HL-60/S4 (cell line): ENCODE measurements at regions not wholly inside any gene's neighbourhood (a gene's known extent, or its start where the extent isn't known, plus 50 kb on each side); places are given as distances from the start of the nearest gene placed in this dataset.
"Not testable (repeated sequence)": the region's sequence is repeated elsewhere in the genome, so short reads cannot be mapped to it uniquely, and the experiment has no call there.

Experiments used
- in situ Hi-C: fragments of 300-500 bp; cut with MboI; formaldehyde crosslinking; loops from 2 replicates; pipeline ENCODE4 v1.14.3; 2022; ENCODE audit warnings: low sequenced_read_pairs

GRCh38 chr11:42802201-42802899 is 509.4 kb upstream of the API5 start:
- in situ Hi-C loops = no loop called here

GRCh38 chr11:42806191-42806590 is 505.6 kb upstream of the API5 start:
- in situ Hi-C loops = no loop called here

DNA sequence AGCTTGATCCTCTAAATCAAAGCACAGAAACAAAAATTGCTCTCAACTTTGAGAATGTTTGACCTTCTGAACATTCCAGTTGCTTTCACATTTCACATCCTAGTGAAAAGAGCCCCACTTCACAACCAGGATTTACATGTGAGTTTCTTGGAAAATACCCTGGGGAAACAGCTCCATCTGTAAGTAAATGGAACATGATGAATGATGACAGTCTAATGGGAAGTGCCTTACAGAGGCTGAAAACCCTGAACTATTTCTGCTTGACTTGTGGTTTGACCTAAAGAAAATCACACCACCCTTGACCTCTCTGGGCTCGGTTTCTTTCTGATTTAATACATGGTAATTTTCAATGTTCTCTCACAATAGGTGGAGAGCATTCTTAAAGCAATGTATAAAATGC is 499.4 kb upstream of the API5 start:
- in situ Hi-C loops = no loop called here

DNA sequence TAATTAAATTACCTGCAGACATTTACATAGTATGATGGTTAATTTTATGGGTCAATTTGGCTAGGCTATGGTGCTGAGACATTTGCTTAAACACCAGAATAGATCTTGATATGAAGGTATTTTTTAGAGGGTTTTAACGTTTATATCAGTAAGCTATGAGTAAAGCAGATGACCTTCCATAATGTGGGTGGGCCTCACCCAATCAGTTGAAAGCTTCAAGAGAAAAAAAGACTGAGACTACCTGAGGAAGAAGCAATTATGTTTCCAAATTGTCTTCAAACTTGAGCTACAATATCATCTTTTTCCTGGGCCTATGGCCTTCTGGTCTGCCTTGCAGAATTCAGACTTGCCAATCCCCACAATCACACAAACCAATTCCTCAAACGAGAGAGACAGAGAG is 498.8 kb upstream of the API5 start:
- in situ Hi-C loops = no loop called here

DNA sequence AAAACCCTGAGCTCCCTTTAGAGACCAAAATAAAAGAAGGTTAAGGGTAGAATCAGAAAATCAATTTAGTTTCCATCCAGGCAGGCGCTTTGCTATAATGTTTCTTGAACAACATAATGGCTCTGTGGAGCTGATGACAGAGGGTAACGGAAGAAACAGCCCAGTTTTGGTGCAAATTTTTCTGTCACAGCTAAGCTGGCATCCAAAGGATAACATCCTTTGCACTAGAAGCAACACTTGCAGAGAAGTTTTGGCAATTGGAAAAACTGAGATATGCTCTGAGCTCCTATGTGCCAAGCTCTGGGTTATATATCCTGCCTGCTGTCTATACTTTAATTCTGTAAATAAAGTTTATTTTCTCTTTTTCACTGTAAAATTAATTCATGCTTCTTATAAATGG is 495.3 kb upstream of the API5 start:
- in situ Hi-C loops = no loop called here

DNA sequence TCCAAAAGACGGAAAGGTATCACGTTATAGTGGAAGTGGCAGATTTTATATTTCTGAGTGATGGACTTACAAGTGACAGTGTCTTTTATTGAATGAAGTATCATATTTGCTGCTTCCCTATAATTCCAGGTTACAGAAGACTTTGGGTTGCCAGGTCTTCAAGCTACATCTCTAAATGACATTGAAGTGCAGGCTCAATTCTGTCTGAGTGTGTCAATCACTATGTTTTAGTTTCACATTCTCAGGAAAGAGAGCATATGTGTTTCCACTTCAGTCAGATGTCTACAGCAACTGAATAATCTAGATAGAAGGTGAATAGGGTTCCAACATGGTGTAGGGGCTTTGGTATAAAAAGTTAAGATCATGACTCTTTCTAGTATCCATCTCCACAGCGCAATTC is 492.7 kb upstream of the API5 start:
- in situ Hi-C loops = no loop called here

DNA sequence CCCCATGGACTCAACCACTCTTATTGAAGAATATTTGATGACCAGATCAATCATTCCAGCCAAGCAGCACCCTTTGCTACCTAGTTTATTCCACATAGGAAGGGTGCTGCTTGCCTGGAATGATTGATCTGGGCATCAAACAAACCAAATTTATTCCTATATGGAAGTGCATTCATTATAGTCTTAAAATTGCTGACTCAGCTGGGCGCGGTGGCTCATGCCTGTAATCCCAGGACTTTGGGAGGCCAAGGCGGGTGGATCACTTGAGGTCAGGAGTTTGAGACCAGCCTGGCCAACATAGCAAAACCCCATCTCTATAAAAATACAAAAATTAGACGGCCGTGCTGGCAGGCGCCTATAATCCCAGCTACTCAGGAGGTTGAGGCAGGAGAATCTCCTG is 489.6 kb upstream of the API5 start:
- in situ Hi-C loops = not testable (repeated sequence)

- in situ Hi-C loops = no loop called here
Measured at GRCh38 chr11:42823546-42823945, 488.2 kb upstream of the API5 start.

DNA sequence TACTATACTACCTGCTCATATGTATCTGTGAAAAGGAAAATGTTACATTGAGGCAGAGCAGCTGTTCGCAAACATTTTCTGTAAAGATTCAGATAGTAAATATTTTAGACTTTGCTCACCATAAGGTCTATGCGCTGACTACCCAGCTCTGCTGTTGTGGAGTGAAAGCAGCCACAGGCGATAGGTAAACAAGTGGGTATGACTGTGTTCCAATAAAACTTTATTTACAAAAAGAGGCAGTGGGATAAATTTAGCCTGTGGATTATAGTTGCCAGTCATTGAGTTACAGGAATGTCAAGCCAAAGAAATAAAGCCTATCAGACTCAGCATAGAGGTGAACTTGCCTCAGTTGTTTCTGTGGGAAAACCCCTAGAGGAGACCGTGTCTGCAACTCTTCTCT is 487.7 kb upstream of the API5 start:
- in situ Hi-C loops = no loop called here

- in situ Hi-C loops = no loop called here
Measured at GRCh38 chr11:42825598-42825997, 486.2 kb upstream of the API5 start.

DNA sequence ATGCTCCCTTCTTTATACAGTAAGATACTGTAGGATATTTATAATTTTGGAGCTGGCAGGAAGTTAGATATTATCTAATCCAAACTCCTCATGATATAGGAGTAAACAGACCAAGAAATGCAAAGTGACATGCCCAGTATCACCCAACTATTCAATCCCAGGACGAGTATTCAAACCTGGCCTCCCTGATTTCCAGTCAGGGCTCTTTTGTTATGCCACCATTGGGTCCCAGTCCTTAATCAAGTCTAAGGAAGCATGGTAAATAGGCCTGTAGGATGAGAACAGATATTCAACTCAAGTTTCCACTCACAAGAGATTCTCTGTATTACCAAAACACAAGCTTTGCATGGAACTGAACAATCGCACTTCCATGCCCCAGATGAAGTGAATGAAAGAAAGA is 484.0 kb upstream of the API5 start:
- in situ Hi-C loops = no loop called here

GRCh38 chr11:42837994-42838393 is 473.8 kb upstream of the API5 start:
- in situ Hi-C loops = no loop called here

DNA sequence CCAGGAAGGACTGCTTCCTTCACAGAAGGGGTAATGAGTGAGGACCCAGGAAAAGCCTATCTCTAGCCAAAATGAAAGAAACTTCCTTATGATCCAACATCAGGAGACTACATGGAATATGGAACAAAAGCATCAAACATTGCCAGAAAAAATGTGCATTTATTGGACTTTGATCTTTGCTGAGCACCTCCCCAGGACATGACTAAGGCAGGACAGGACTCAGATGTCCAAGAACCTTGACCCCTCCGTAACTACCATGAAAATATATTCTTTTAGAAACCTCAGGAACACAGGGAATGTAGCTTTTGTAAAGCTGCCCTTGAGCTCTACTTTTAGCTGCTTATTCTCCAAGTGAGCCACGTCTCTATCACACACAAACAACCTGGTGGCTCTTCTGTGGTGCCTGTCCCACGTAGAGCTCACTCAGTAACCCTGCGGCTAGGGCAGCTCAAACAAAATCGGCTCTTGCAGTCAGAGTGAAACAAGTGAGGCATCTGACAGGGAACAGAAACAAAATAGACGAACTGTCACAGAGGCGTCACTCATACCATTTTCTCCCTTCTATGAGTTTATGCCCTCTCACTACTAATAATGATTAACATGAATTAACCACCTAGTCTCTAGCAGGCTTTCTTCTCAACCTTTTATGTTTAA is 471.5 kb upstream of the API5 start:
- in situ Hi-C loops = no loop called here

- in situ Hi-C loops = no loop called here
Measured at GRCh38 chr11:42840860-42841259, 470.9 kb upstream of the API5 start.

DNA sequence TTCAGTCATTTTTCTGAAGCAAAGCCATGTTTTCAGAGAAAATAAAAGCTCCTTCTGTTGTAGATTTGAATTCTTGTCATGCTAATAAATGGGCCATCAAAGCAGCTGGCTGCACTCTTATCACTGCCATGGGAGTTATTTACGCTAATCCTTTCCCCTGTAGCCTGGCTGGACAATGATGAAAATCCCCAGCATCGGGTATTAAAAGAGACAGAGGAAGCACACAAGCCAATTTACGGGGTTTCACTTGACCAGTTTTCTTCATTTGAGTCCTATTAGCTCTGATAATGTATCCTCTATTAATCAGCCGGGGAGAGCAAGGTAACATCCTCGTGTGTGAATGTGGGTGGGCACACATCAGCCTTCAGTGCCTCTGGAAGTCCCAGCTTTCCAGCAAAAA is 470.2 kb upstream of the API5 start:
- in situ Hi-C loops = no loop called here

GRCh38 chr11:42849362-42849761 is 462.4 kb upstream of the API5 start:
- in situ Hi-C loops = no loop called here

DNA sequence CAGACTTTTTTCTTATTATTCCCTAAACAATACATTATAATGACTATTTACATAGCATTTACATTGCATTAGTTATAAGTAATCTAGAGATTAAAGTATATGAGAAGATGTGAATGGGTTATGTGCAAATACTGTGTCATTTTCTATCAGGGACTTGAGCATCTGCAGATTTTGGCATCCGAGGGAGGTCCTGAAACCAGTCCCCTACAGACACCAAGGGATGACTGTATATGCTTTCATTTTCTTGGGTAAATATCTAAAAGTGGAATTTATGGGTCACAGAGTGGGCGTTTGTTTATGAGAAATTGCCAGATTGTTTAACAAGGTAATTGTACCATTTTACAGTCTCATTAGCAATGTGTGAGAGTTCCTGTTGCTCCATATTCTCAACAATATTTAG is 454.5 kb upstream of the API5 start:
- in situ Hi-C loops = no loop called here

DNA sequence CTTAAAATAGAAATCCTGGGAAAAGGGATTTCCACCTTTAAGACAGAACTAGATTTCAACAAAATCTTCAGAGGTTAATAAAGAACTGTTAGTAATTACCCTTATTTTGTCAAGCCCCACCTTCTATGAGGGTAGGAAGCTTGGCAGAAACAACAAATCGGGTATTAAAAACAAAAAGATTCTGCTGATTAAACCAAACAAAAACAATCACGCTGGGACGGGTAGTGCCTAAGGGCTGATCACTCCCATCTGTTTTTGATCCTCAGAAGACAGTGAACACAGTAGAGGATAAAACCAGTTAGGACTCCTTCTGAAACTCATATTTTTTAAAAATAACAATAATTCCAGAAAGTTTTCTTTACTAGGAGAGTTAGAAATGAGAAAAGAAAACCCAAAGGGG is 441.3 kb upstream of the API5 start:
- in situ Hi-C loops = no loop called here

GRCh38 chr11:42873800-42874405 is 437.9 kb upstream of the API5 start:
- in situ Hi-C loops = not testable (repeated sequence)

GRCh38 chr11:42881335-42881734 is 430.5 kb upstream of the API5 start:
- in situ Hi-C loops = not testable (repeated sequence)

DNA sequence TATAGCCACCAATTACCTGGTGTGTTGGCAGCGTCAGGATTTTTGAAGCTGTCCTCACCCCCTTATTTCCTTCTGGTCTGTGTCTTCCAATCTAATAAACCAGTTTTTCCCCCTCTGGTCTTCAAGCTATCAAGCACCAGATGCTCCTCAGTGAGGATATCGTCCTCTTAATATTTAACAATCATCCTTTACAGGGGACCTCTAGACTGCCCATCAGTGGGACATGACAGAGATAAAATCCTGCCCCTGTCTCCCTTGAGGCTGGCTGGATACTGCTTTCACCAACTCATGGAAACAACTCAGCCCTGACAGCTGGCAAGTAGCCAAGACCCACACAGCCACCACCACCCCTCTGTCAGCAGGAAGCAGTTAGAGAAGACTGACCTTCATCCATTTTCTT is 421.0 kb upstream of the API5 start:
- in situ Hi-C loops = no loop called here

GRCh38 chr11:42901084-42901483 is 410.7 kb upstream of the API5 start:
- in situ Hi-C loops = no loop called here
